OCI-LY1 (cell line): ENCODE measurements at regions not wholly inside any gene's neighbourhood (a gene's known extent, or its start where the extent isn't known, plus 50 kb on each side); places are given as distances from the start of the nearest gene placed in this dataset.
"Not testable (repeated sequence)": the region's sequence is repeated elsewhere in the genome, so short reads cannot be mapped to it uniquely, and the experiment has no call there.

Experiments used
- CTCF ChIP-seq: fragments of 200-600 bp; sonication (generic), shearing (Covaris generic); IDR thresholded peaks from 2 replicates; pipeline ENCODE4 v1.5.1; 2017; ENCODE audit warnings: mild to moderate bottlenecking, antibody characterized with exemption, low read length, moderate library complexity, mixed read lengths
- EZH2 ChIP-seq: fragments of 200-600 bp; sonication (generic), shearing (Covaris generic); IDR thresholded peaks from 2 replicates; pipeline ENCODE4 v1.8.0; 2017; ENCODE audit warnings: borderline replicate concordance, mixed run types, mild to moderate bottlenecking, antibody characterized with exemption, low read length, moderate library complexity, mixed read lengths

GRCh38 chr13:89521672-89522071 lies 1825.8 kb upstream of the MIR17HG start:
- TF ChIP-seq CTCF, EZH2: not testable (repeated sequence)
